ENCODE measurements at regions not wholly inside any gene's neighbourhood (a gene's known extent, or its start where the extent isn't known, plus 50 kb on each side); places are given as distances from the start of the nearest gene placed in this dataset.

DNA sequence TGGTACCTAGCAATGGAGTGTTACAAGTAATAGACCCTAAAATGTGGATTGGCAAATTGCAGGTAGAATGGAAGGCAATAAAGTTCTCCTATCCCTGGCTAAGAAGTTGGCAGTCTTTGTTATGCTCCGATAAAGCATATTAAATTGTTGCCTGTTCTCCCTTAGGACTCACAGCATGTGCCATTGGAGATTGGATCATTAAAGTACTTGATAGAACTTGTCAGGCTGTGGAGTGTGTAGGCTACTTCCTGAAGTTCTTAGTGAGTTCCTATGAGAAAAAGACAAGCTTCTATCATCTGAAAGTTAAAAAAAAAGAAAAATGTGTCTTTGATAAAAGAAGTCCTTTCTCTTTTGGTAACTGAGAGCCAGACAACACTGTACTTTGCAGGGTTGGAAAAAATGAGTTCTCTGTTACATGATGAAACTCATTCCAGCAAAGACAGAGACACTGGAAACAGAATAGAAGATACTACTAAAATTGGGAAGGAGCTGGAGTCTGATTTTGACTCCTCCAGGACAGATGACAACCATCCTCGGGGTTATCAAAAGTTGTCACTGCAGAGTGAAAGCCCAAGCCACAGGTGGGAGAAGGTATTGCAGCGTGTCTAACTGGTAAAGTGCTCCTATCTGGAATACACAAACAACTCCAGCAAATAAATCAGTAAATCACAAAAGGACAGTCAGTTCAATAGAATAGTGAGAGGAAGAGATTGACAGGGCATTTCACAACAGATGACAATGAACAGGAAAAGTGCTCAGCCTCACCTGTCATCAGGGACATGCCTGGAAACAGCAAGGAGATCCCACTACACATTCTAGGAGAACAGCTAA, 87.5 kb upstream of the WDR26 start:
- Histone ChIP-seq H3K4me1 (ENCODE audit: control insufficient read depth, insufficient read depth, low read length) (peaks cover 19% of the 10 kb centered on the region), H3K9me3 (ENCODE audit: control insufficient read depth, low read length) (no peaks in the 10 kb centered on the region), H3K9ac (ENCODE audit: low read length) (no peak overlapping the region), H3K4me3 (ENCODE audit: low read length) (no peak overlapping the region), H3K27me3 (replicated peaks; ENCODE audit: control insufficient read depth, insufficient read depth, low read length) (no peaks in the 10 kb centered on the region), H3K36me3 (ENCODE audit: control insufficient read depth, insufficient read depth, low read length, severe bottlenecking) (no peaks in the 10 kb centered on the region)
- DNase-seq (ENCODE audit: low read depth) = no peak

- H3K36me3 ChIP-seq (ENCODE audit: control insufficient read depth, insufficient read depth, low read length, severe bottlenecking) = no peaks in the 10 kb centered on the region
- no peak overlapping the region for H3K9ac ChIP-seq (ENCODE audit: low read length)
- H3K4me3 ChIP-seq (ENCODE audit: low read length) = no peak overlapping the region
- no peak for DNase-seq (ENCODE audit: low read depth)
- no peaks in the 10 kb centered on the region for H3K27me3 ChIP-seq (replicated peaks; ENCODE audit: control insufficient read depth, insufficient read depth, low read length)
- H3K4me1 ChIP-seq (ENCODE audit: control insufficient read depth, insufficient read depth, low read length) = peaks cover 19% of the 10 kb centered on the region
- H3K9me3 ChIP-seq (ENCODE audit: control insufficient read depth, low read length) = no peaks in the 10 kb centered on the region
Observed at GRCh38 chr1:224523676-224524075, 89.1 kb upstream of the WDR26 start.

GRCh38 chr1:224524679-224525078, 90.1 kb upstream of the WDR26 start:
- Histone ChIP-seq H3K4me1 (ENCODE audit: control insufficient read depth, insufficient read depth, low read length) (peaks cover 19% of the 10 kb centered on the region), H3K27me3 (replicated peaks; ENCODE audit: control insufficient read depth, insufficient read depth, low read length) (no peaks in the 10 kb centered on the region), H3K36me3 (ENCODE audit: control insufficient read depth, insufficient read depth, low read length, severe bottlenecking) (no peaks in the 10 kb centered on the region), H3K9me3 (ENCODE audit: control insufficient read depth, low read length) (no peaks in the 10 kb centered on the region), H3K4me3 (ENCODE audit: low read length) (no peak overlapping the region), H3K9ac (ENCODE audit: low read length) (no peak overlapping the region)
- DNase-seq (ENCODE audit: low read depth) = no peak

DNA sequence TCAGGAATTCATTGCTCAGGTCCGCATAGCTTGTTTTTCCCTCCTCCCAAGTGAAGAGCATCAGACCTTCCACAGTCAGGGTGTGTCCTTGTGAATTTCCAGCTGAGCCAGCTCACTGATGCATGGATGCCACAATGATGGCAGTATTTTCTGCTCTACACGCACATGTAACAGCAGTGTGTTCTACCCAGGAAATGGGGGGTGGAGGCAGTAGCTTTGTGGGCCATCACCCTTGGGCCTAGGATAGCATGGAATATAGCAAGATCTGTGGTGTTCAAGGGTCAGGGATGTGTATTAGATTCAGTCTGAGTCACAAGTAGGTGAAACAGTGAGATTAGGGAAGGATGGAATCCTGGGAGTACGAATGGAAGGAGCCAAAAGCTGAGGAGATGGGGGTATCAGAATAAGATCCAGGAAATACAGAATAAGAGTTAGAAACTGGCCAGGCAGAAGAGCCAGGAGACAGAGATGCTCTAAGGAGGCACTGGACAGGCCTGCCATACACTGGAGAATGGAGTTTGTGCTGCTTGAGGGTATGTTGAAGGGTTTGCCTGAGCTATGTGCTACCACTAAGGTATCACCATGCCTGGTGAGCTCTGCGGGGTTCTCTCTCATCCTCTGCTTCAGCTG, 90.6 kb upstream of the CNIH3 start:
- H3K4me1 ChIP-seq (ENCODE audit: control insufficient read depth, insufficient read depth, low read length) = peaks cover 17% of the 10 kb centered on the region
- H3K36me3 ChIP-seq (ENCODE audit: control insufficient read depth, insufficient read depth, low read length, severe bottlenecking) = no peaks in the 10 kb centered on the region
- H3K27me3 ChIP-seq (replicated peaks; ENCODE audit: control insufficient read depth, insufficient read depth, low read length) = no peaks in the 10 kb centered on the region
- H3K9me3 ChIP-seq (ENCODE audit: control insufficient read depth, low read length) = no peaks in the 10 kb centered on the region
- H3K4me3 ChIP-seq (ENCODE audit: low read length) = no peak overlapping the region
- no peak for DNase-seq (ENCODE audit: low read depth)
- no peak overlapping the region for H3K9ac ChIP-seq (ENCODE audit: low read length)

DNA sequence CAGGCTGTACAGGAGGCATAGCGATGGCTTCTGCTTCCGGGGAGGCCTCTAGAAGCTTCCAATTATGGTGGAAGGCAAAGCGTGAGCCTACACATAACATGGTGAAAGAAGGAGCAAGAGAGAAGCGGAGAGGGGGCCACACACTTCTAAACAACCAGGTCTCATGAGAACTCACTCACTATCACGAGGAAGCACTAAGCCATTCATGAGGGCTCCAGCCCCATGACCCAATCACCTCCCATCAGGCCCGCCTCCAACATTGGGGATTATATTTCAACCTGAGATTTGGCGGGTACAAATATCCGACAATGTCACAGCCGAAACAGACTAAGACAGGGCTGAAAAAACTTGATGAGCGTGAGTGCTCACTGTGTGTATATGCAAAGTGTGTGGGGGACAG, 89.3 kb upstream of the CNIH3 start:
- Histone ChIP-seq H3K9me3 (ENCODE audit: control insufficient read depth, low read length) (no peaks in the 10 kb centered on the region), H3K9ac (ENCODE audit: low read length) (no peak overlapping the region), H3K27me3 (replicated peaks; ENCODE audit: control insufficient read depth, insufficient read depth, low read length) (no peaks in the 10 kb centered on the region), H3K4me3 (ENCODE audit: low read length) (no peak overlapping the region), H3K36me3 (ENCODE audit: control insufficient read depth, insufficient read depth, low read length, severe bottlenecking) (no peaks in the 10 kb centered on the region), H3K4me1 (ENCODE audit: control insufficient read depth, insufficient read depth, low read length) (peaks cover 17% of the 10 kb centered on the region)
- no peak for DNase-seq (ENCODE audit: low read depth)

GRCh38 chr1:224528900-224529299, 87.2 kb upstream of the CNIH3 start:
- peak; percentile 64 for DNase-seq (ENCODE audit: low read depth)
- no peak overlapping the region for H3K9ac ChIP-seq (ENCODE audit: low read length)
- peaks cover 17% of the 10 kb centered on the region for H3K4me1 ChIP-seq (ENCODE audit: control insufficient read depth, insufficient read depth, low read length)
- H3K36me3 ChIP-seq (ENCODE audit: control insufficient read depth, insufficient read depth, low read length, severe bottlenecking) = no peaks in the 10 kb centered on the region
- no peak overlapping the region for H3K4me3 ChIP-seq (ENCODE audit: low read length)
- H3K27me3 ChIP-seq (replicated peaks; ENCODE audit: control insufficient read depth, insufficient read depth, low read length) = no peaks in the 10 kb centered on the region
- H3K9me3 ChIP-seq (ENCODE audit: control insufficient read depth, low read length) = no peaks in the 10 kb centered on the region

DNA sequence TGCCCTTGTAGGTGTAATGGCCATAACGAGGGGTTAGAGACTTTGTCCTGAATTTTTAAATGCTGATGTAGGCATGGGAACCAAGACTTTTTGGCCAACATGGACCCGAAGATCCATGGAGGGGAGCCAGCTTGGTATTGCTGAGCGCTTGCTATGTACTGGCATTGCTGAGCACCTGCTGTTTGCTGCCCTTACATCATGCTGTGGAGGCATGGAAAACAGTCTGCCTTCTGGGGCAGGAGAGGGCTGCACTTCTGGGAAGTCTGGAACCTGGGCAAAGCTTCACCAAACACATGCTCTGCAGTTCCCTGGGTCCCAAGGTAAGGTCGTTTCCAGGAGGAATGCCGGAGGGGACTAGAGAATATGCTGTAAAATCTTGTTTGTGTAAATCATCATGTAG, 86.3 kb upstream of the CNIH3 start:
- DNase-seq (ENCODE audit: low read depth) = no peak
- Histone ChIP-seq H3K9ac (ENCODE audit: low read length) (no peak overlapping the region), H3K9me3 (ENCODE audit: control insufficient read depth, low read length) (no peaks in the 10 kb centered on the region), H3K4me3 (ENCODE audit: low read length) (no peak overlapping the region), H3K4me1 (ENCODE audit: control insufficient read depth, insufficient read depth, low read length) (peaks cover 10% of the 10 kb centered on the region), H3K27me3 (replicated peaks; ENCODE audit: control insufficient read depth, insufficient read depth, low read length) (no peaks in the 10 kb centered on the region), H3K36me3 (ENCODE audit: control insufficient read depth, insufficient read depth, low read length, severe bottlenecking) (no peaks in the 10 kb centered on the region)

DNA sequence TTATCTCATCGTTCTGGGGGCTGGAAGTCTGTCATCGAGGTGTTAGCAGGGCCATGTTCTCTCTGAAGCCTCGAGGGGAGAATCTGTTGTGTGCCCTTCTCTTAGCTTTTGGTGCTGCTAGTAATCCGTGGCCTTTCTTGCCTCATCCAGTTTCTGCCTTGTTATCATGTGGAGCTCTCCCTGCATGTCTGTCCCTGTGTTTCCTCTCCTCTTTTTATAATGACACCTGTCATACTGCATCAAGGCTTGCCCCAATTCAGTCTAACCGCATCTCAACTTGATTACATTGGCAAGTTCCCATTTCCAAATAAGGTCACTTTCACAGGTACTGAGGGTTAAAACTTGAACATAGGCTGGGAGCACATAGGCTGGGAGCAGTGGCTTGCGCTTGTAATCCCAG, 82.6 kb upstream of the CNIH3 start:
- H3K4me3 ChIP-seq (ENCODE audit: low read length) = no peak overlapping the region
- no peaks in the 10 kb centered on the region for H3K27me3 ChIP-seq (replicated peaks; ENCODE audit: control insufficient read depth, insufficient read depth, low read length)
- no peaks in the 10 kb centered on the region for H3K36me3 ChIP-seq (ENCODE audit: control insufficient read depth, insufficient read depth, low read length, severe bottlenecking)
- no peak overlapping the region for H3K9ac ChIP-seq (ENCODE audit: low read length)
- no peak for DNase-seq (ENCODE audit: low read depth)
- H3K9me3 ChIP-seq (ENCODE audit: control insufficient read depth, low read length) = no peaks in the 10 kb centered on the region
- H3K4me1 ChIP-seq (ENCODE audit: control insufficient read depth, insufficient read depth, low read length) = no peaks in the 10 kb centered on the region

- no peak for DNase-seq (ENCODE audit: low read depth)
- no peak overlapping the region for H3K9ac ChIP-seq (ENCODE audit: low read length)
- no peaks in the 10 kb centered on the region for H3K36me3 ChIP-seq (ENCODE audit: control insufficient read depth, insufficient read depth, low read length, severe bottlenecking)
- no peaks in the 10 kb centered on the region for H3K27me3 ChIP-seq (replicated peaks; ENCODE audit: control insufficient read depth, insufficient read depth, low read length)
- H3K4me1 ChIP-seq (ENCODE audit: control insufficient read depth, insufficient read depth, low read length) = no peaks in the 10 kb centered on the region
- H3K4me3 ChIP-seq (ENCODE audit: low read length) = no peak overlapping the region
- H3K9me3 ChIP-seq (ENCODE audit: control insufficient read depth, low read length) = no peaks in the 10 kb centered on the region
Observed at GRCh38 chr1:224534731-224535130, 81.4 kb upstream of the CNIH3 start.

DNA sequence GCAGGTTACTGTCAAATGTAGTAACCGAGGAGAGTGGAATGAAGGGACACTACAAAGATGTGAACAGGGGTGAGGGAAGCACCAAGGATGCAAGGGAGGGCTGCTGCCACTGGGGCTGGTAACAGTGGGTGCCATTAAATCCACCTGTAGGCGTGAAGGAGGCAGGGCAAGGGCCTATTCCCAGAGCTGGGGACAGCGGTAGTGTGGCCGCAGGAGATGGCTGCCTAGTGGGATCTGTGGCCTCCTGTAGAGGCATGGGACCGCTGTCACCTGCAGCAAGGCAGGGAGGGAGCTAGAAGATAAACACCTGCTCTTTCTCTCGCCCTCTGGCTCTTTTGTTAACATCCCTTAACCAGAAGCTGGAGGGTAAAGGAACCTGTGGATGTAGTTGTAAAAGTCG, 80.5 kb upstream of the CNIH3 start:
- no peak overlapping the region for H3K4me3 ChIP-seq (ENCODE audit: low read length)

DNA sequence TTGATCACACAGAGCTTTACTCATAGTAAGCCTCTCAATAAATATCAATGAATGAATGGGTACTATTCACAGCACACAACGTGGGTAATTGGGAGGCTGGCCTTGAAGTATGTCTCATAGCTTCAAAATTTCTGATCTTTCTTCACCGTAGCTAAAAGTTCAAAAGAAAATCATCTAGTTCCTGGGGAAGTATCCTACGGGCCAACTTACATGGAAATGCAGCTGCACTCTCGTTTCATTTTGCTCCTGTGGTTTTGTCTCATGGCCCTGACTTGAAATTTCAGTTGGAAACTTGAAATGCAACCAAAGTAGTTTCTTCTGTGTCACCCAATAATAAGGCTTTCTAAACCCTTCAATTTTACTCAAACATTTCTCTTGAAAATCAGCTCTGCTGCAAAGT, 76.1 kb upstream of the CNIH3 start:
- no peak for DNase-seq (ENCODE audit: low read depth)
- no peaks in the 10 kb centered on the region for H3K27me3 ChIP-seq (replicated peaks; ENCODE audit: control insufficient read depth, insufficient read depth, low read length)
- no peaks in the 10 kb centered on the region for H3K9me3 ChIP-seq (ENCODE audit: control insufficient read depth, low read length)
- no peak overlapping the region for H3K9ac ChIP-seq (ENCODE audit: low read length)
- peaks cover 34% of the 10 kb centered on the region for H3K4me1 ChIP-seq (ENCODE audit: control insufficient read depth, insufficient read depth, low read length)
- peak overlapping the region; percentile 13 for H3K4me3 ChIP-seq (ENCODE audit: low read length)
- no peaks in the 10 kb centered on the region for H3K36me3 ChIP-seq (ENCODE audit: control insufficient read depth, insufficient read depth, low read length, severe bottlenecking)

More for the DNA sequence above, 80.5 kb upstream of the CNIH3 start:
- DNase-seq (ENCODE audit: low read depth) = no peak
- Histone ChIP-seq H3K9me3 (ENCODE audit: control insufficient read depth, low read length) (no peaks in the 10 kb centered on the region), H3K4me1 (ENCODE audit: control insufficient read depth, insufficient read depth, low read length) (peaks cover 4% of the 10 kb centered on the region), H3K9ac (ENCODE audit: low read length) (no peak overlapping the region), H3K36me3 (ENCODE audit: control insufficient read depth, insufficient read depth, low read length, severe bottlenecking) (no peaks in the 10 kb centered on the region), H3K27me3 (replicated peaks; ENCODE audit: control insufficient read depth, insufficient read depth, low read length) (no peaks in the 10 kb centered on the region)

All from adipocyte (in vitro differentiated cells).